ENCODE measurements at regions not wholly inside any gene's neighbourhood (a gene's known extent, or its start where the extent isn't known, plus 50 kb on each side); places are given as distances from the start of the nearest gene placed in this dataset.

GRCh38 chr20:60877071-60877857 lies 374.8 kb upstream of the CDH4 start:
- H3K79me2 ChIP-seq (ENCODE audit: low read length), result no peaks in the 10 kb centered on the region
- H3K27ac ChIP-seq (ENCODE audit: low read length), result no peak overlapping the region
- DNase-seq, result no peak
- H3K4me3 ChIP-seq (ENCODE audit: low read length), result no peak overlapping the region
- H3K36me3 ChIP-seq (ENCODE audit: low read depth, low read length), result no peaks in the 10 kb centered on the region
- no TSS peak for BruUV-seq (replicated peaks)
- intact Hi-C loops (cut with micrococcal nuclease), result no loop called here
- POLR2A ChIA-PET (ENCODE audit: unreplicated experiment), result no interaction called here
- no peak overlapping the region for H3K4me2 ChIP-seq (ENCODE audit: low read length)
- ATAC-seq, result no peak
- no peak for TF ChIP-seq EZH2phosphoT487 (IDR thresholded peaks at IDR 0.05; ENCODE audit: borderline replicate concordance, low read length)
- no peak for TF ChIP-seq EZH2 (IDR thresholded peaks at IDR 0.05; ENCODE audit: low read length, unreplicated experiment)
- no peak for TF ChIP-seq CTCF (conservative IDR thresholded peaks at IDR 0.05; ENCODE audit: low read depth, low read length)
- H3K9ac ChIP-seq (ENCODE audit: low read length), result no peak overlapping the region
- no peaks in the 10 kb centered on the region for H3K9me2 ChIP-seq (replicated peaks; ENCODE audit: low read length)
- CTCF ChIA-PET, result no interaction called here
- no peaks in the 10 kb centered on the region for H3K4me1 ChIP-seq (ENCODE audit: insufficient read depth, low read length)
- H4K20me1 ChIP-seq (ENCODE audit: low read length), result no peaks in the 10 kb centered on the region
- H2AFZ ChIP-seq (ENCODE audit: low read length), result no peak overlapping the region
- H3F3A ChIP-seq (ENCODE audit: low read length, unreplicated experiment), result no peaks in the 10 kb centered on the region
- H3K9me3 ChIP-seq (ENCODE audit: low read length), result 0 out of 2 replicates have a peak, but pooled peaks cover 5% of the 10 kb centered on the region
- no peaks in the 10 kb centered on the region for H3K27me3 ChIP-seq (ENCODE audit: low read length)

GRCh38 chr20:60882836-60883235 lies 369.2 kb upstream of the CDH4 start:
- no TSS peak for BruUV-seq (replicated peaks)
- Histone ChIP-seq H3K4me3 (ENCODE audit: low read length) (no peak overlapping the region), H3K4me1 (ENCODE audit: insufficient read depth, low read length) (no peaks in the 10 kb centered on the region), H2AFZ (ENCODE audit: low read length) (no peak overlapping the region), H3K9me2 (replicated peaks; ENCODE audit: low read length) (no peaks in the 10 kb centered on the region), H3K79me2 (ENCODE audit: low read length) (no peaks in the 10 kb centered on the region), H3K9ac (ENCODE audit: low read length) (no peak overlapping the region), H3K36me3 (ENCODE audit: low read depth, low read length) (no peaks in the 10 kb centered on the region), H3K27me3 (ENCODE audit: low read length) (no peaks in the 10 kb centered on the region), H4K20me1 (ENCODE audit: low read length) (no peaks in the 10 kb centered on the region), H3K27ac (ENCODE audit: low read length) (no peak overlapping the region), H3K9me3 (ENCODE audit: low read length) (0 out of 2 replicates have a peak, but pooled peaks cover 9% of the 10 kb centered on the region), H3F3A (ENCODE audit: low read length, unreplicated experiment) (no peaks in the 10 kb centered on the region), H3K4me2 (ENCODE audit: low read length) (no peak overlapping the region)
- DNase-seq (no peak), ATAC-seq (no peak)
- POLR2A ChIA-PET (ENCODE audit: unreplicated experiment), result no interaction called here
- CTCF ChIA-PET, result no interaction called here
- no peak for TF ChIP-seq CTCF (conservative IDR thresholded peaks at IDR 0.05; ENCODE audit: low read depth, low read length)
- no peak for TF ChIP-seq EZH2 (IDR thresholded peaks at IDR 0.05; ENCODE audit: low read length, unreplicated experiment)
- intact Hi-C loops (cut with micrococcal nuclease), result no loop called here

GRCh38 chr20:60883496-60883895 lies 368.6 kb upstream of the CDH4 start:
- intact Hi-C loops (cut with micrococcal nuclease), result no loop called here
- POLR2A ChIA-PET (ENCODE audit: unreplicated experiment), result no interaction called here
- no TSS peak for BruUV-seq (replicated peaks)
- ATAC-seq, result no peak
- H4K20me1 ChIP-seq (ENCODE audit: low read length), result no peaks in the 10 kb centered on the region
- no peak for DNase-seq
- no peaks in the 10 kb centered on the region for H3K36me3 ChIP-seq (ENCODE audit: low read depth, low read length)
- no peaks in the 10 kb centered on the region for H3K27me3 ChIP-seq (ENCODE audit: low read length)
- H3K4me3 ChIP-seq (ENCODE audit: low read length), result no peak overlapping the region
- H3F3A ChIP-seq (ENCODE audit: low read length, unreplicated experiment), result no peaks in the 10 kb centered on the region
- no peaks in the 10 kb centered on the region for H3K4me1 ChIP-seq (ENCODE audit: insufficient read depth, low read length)
- H3K79me2 ChIP-seq (ENCODE audit: low read length), result no peaks in the 10 kb centered on the region
- H3K9ac ChIP-seq (ENCODE audit: low read length), result no peak overlapping the region
- no peak overlapping the region for H3K27ac ChIP-seq (ENCODE audit: low read length)
- H2AFZ ChIP-seq (ENCODE audit: low read length), result no peak overlapping the region
- TF ChIP-seq EZH2phosphoT487 (IDR thresholded peaks at IDR 0.05; ENCODE audit: borderline replicate concordance, low read length) (no peak), CTCF (conservative IDR thresholded peaks at IDR 0.05; ENCODE audit: low read depth, low read length) (no peak), EZH2 (IDR thresholded peaks at IDR 0.05; ENCODE audit: low read length, unreplicated experiment) (no peak)
- no peak overlapping the region for H3K4me2 ChIP-seq (ENCODE audit: low read length)
- H3K9me3 ChIP-seq (ENCODE audit: low read length), result 0 out of 2 replicates have a peak, but pooled peaks cover 9% of the 10 kb centered on the region
- CTCF ChIA-PET, result no interaction called here
- H3K9me2 ChIP-seq (replicated peaks; ENCODE audit: low read length), result no peaks in the 10 kb centered on the region
